ENCODE measurements at regions not wholly inside any gene's neighbourhood (a gene's known extent, or its start where the extent isn't known, plus 50 kb on each side); places are given as distances from the start of the nearest gene placed in this dataset.

GRCh38 chr3:15952543-15953175 lies 154.9 kb upstream of the ANKRD28 start:
- no peak for DNase-seq (ENCODE audit: low read depth)

DNA sequence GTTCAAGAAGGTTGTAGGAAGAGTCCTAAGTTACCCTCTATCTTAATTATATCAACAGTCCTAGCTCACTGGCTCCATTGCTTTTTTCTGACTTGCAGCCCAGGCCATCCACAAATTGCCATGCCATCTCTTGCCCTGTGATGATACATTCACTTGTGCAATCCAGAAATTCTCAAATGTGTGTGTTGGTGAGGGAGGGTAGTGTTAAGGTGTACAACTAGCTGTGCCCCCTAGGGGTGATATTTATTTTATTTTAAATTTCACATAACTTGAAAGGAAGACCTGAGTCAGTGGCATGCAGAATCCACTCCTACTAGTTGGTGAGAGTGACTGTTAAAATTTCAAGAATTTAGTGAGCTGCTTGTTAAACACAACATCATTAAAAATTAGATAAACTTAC lies 156.1 kb upstream of the ANKRD28 start:
- no peak for DNase-seq (ENCODE audit: low read depth)

DNA sequence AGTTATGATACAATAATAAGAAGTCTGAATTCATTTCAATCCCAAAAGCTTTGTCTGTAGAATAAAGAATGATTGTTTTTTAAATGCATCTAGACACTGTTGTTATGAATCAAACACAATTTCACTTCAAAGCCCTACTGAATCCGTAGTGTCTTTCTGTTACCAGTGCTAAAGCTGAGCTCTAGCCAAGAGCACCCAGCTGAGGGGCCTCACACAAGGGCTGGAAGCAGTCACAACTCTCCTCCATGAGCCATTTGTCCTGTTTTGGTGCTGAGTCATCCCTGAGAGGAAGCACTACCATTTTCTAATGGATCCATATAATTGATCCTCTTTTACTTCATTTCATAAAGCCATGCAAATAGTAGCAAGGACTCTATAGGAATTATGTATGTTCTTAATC lies 158.2 kb upstream of the ANKRD28 start:
- DNase-seq (ENCODE audit: low read depth) = no peak

DNA sequence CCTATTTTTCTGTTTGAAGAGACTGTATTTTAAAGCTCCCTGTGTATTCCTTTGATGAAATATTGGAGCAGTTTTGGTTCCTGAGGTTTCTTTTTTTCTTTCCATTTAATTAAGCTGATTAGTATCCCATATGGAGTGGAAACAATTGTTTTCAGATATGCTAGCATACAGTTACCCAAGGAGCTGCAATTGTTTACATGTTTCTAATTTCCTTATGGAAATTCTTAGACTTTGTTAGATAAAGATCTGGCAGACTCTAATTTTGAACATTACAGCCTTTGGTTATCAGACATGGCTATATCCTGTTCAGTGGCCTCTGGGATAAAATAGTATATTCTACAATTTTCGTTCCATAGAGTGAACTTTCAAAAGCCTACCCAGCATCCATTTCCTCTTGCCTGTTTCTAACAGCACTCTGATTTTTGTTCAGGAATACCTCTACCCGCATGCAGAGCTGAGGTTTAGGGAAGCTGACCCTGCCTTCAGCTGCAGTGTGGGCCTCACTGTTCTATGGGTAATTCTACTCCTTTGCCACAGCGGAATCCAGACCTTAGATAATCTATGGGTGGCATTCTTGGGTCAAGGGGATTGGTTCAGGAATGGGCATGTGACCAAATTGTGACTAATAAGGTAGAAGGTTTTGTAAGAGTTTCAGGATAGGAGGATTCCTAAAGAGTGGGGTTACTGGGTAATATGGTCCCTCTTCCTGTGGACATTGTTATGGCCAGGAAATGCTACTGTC lies 161.1 kb upstream of the ANKRD28 start:
- DNase-seq (ENCODE audit: low read depth) = no peak

GRCh38 chr3:15959434-15959811 lies 161.6 kb upstream of the ANKRD28 start:
- DNase-seq (ENCODE audit: low read depth) = no peak

- no peak for DNase-seq (ENCODE audit: low read depth)
Observed at GRCh38 chr3:15964605-15965442, 167.0 kb upstream of the ANKRD28 start.

GRCh38 chr3:15967577-15967976 lies 169.8 kb upstream of the ANKRD28 start:
- no peak for DNase-seq (ENCODE audit: low read depth)

- no peak for DNase-seq (ENCODE audit: low read depth)
Observed at GRCh38 chr3:15969874-15970640, 172.3 kb upstream of the ANKRD28 start.

DNA sequence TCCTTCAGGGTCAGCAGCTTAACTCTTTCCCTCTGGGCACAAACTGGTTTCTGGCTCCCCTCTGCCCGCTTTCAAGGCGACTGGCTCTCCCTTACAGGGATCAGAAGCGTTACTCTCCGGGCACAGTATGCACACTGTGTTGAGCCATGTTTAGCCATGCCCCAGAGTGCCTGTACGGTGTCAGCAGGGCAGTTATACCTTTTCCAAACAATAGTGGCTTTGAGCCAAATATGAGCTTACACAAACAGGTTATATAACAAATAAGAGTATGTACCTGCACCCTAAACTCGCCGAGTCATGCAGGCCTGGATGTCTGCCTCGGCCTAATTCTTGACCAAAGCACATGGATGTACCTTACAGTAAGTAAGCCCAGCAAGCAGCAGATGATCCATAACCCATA lies 175.6 kb upstream of the ANKRD28 start:
- no peak for DNase-seq (ENCODE audit: low read depth)

DNA sequence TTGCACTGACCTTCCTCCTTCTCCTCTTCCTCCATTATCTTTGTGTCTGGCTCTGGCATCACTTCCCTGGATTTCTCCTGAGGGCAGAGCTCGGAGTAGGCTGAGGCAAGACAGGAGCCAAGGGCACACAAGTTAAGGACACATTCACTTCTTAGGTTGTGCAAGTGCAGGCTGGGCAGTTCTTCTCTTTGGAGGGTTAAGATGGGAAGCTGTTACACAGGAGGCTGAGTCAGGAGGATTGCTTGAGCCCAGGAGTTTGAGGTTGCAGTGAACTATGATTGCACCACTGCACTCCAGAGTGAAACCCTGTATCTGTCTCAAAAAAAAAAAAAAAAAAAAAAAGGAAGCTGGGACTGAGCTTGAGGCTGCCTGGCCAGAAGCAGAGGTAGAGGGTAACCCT lies 176.2 kb upstream of the ANKRD28 start:
- DNase-seq (ENCODE audit: low read depth) = no peak

GRCh38 chr3:15974647-15975046 lies 176.9 kb upstream of the ANKRD28 start:
- DNase-seq (ENCODE audit: low read depth) = no peak

GRCh38 chr3:15976524-15976923 lies 178.7 kb upstream of the ANKRD28 start:
- no peak for DNase-seq (ENCODE audit: low read depth)

- no peak for DNase-seq (ENCODE audit: low read depth)
Observed at GRCh38 chr3:15977090-15977489, 179.3 kb upstream of the ANKRD28 start.

- DNase-seq (ENCODE audit: low read depth) = no peak
Observed at GRCh38 chr3:15977598-15978232, 179.9 kb upstream of the ANKRD28 start.

DNA sequence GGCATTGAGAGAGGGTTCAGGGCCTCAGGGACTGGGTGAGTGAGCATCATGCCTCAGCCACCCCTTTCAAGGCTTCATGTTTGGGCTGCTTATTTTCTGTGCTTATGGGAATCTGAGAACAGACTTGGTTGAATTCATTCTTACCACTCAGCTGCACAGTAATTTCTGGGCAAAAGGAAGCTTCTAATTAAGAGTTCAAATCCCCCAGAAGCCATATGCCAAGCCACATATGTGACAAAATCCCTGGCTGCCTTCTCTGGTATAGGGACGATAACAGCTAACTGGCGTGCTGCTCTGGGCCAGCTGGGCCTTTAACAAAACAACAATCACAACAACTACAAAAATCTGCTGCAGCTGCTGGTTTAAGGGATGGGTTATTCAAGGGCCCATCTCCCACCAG lies 181.0 kb upstream of the ANKRD28 start:
- DNase-seq (ENCODE audit: low read depth) = no peak

GRCh38 chr3:15979495-15979894 lies 181.7 kb upstream of the ANKRD28 start:
- no peak for DNase-seq (ENCODE audit: low read depth)

DNA sequence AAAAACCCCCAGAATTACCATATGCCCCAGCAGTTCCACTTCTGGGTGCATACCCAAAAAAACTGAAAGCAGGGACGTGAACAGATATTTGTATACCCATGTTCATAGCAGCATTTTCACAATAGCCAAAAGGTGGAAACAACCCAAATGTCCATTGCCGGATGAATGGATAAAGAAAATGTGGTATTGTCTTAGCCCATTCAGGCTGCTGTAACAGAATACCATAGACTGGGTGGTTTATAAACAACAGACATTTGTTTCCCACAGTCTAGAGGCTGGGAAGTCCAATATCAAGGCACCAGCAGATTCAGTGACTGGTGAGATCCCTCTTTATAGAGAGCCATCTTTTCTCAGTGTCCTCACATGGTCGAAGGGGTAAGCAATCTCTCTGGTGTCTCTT lies 182.1 kb upstream of the ANKRD28 start:
- DNase-seq (ENCODE audit: low read depth) = no peak

DNA sequence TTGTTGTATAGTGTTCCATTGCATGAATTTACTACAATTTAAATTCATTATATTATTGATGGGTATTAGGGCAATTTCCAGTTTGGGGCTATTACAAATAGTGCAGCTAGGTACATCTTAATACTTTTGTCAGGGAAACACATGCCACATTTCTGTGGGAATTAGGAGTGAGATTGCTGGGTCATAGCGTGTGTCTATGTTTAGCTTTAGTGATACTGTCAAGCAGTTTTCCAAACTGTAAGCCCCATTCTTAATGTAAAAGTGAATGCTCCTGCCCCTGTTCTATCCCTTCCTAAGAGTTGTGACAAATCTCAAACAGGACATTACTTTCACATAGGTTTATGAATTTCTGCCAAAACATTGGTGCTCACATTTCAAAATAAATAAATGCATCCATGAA lies 184.5 kb upstream of the ANKRD28 start:
- DNase-seq (ENCODE audit: low read depth) = no peak

DNA sequence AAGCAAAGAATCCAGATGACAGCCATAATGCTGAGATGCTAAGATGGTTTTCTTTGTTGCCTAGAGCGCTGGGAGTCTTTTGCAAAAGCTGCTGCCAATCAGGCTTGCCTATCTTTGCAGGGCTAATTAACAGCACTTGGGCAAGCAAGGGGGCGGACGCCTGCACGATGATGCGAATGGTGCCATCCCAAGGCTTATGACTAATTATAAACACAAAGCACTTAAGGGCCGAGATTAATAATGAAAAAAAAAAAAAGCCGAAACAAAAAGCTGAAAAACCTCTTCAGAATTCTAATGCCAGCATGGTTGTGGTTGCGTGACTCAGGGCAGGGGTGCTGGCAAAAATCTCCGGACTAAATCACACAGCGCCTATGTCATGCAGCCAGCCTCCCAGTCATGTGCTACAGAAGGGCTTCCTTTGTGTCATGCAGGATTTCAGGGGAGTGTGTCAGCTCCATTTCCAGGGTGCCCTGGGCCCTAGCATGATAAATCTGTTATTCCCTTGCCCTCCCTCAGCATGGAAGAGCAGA lies 185.0 kb upstream of the ANKRD28 start:
- no peak for DNase-seq (ENCODE audit: low read depth)

DNA sequence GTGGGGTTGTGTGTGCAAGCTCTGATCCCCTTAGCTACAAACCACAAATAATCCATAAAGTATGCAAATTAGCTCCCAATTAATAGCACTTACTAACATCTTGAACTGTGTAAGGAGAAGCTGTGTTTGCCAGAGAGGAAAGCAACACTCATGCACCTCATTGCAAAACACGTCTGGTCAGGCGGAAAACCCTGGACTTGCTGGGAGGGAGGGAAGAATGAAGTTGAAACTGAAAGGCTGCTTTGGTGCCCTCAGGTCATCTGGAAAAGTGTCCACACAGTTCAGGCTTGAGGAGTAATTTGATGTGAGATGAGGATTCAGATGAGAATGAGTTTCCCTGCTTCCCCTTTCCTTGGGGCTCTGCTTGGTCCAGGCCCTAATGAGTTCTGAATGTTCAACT lies 185.5 kb upstream of the ANKRD28 start:
- no peak for DNase-seq (ENCODE audit: low read depth)

DNA sequence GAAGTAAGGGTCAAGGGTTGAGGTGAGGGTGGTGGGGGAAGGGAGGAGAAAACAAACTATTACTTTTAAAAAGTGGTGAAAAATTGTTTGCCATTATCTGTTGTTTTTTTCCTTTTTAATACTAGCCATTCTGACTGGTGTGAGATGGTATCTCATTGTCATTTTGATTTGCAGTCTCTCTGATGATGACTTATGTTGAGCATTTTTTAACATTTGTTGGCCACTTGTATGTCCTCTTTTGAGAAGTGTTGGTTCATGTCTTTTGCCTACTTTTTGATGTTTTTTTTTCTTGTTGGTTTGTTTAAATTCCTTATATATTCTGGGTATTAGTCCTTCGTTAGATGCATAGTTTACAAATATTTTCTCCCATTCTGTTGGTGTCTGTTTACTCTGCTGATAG lies 185.9 kb upstream of the ANKRD28 start:
- DNase-seq (ENCODE audit: low read depth) = no peak

DNA sequence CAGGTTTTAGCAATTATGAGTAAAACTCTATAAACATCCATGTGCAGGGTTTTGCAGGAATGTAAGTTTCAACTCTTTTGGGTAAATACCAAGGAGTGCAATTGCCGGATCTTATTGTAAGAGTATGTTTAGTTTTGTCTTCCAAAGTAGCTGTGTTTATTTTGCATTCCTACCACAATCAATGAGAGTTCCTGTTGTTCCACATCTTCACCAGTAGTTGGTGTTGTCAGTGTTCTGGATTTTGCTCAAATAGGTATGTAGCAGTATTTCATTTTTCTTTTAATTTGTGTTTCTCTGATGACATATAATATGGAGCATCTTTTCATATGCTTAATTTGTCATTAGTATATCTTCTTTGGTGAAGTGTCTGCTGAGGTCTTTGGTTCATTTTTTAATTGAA lies 185.1 kb upstream of the GALNT15 start:
- DNase-seq (ENCODE audit: low read depth) = no peak

All from activated T-cell treated with anti-CD3 and anti-CD28 coated beads for 1 hour (primary cell).